Stomach (tissue), 8 donors: ENCODE measurements at regions not wholly inside any gene's neighbourhood (a gene's known extent, or its start where the extent isn't known, plus 50 kb on each side); places are given as distances from the start of the nearest gene placed in this dataset.
A peak's percentile ranks its signal among the peaks of the same experiment; 100 is the strongest.

Experiments used
- DNase-seq, 2 donors: peaks; one replicate each; pipeline versions ENCODE4 v3.0.0 to v3.0.0-alpha.2; 2013 to 2019
- H3K27ac ChIP-seq, 5 donors: fragments of 200-600 bp in 4 of 5; sonication (generic) in 4 of 5; one replicate each; pipeline ENCODE4 v1.5.1; 2013 to 2019; ENCODE audit warnings: mild to moderate bottlenecking in 1 of 5, moderate library complexity in 1 of 5
- H3K27me3 ChIP-seq, 3 donors: fragments of 200-600 bp; sonication (generic); one replicate each; pipeline ENCODE4 v1.5.1; 2017 to 2019; ENCODE audit warnings: mixed run types in 1 of 3
- H3K36me3 ChIP-seq, 4 donors: fragments of 200-600 bp; sonication (generic); 1 replicate in 3 of 4; 2 replicates in 1 of 4; pipeline ENCODE4 v1.5.1; 2016 to 2019
- H3K4me1 ChIP-seq, 4 donors: fragments of 200-600 bp; sonication (generic); one replicate each; pipeline ENCODE4 v1.5.1; 2016 to 2019
- H3K4me3 ChIP-seq, 4 donors: fragments of 200-600 bp; sonication (generic) in 3 of 4; one replicate each; pipeline ENCODE4 v1.5.1; 2016 to 2019; ENCODE audit warnings: mild to moderate bottlenecking in 1 of 4
- H3K9me3 ChIP-seq, 4 donors: fragments of 200-600 bp; sonication (generic); one replicate each; pipeline ENCODE4 v1.5.1; 2016 to 2019
- EP300 ChIP-seq: sonication (generic); formaldehyde crosslinking; IDR thresholded peaks from one replicate; pipeline ENCODE4 v1.6.1; 2017; ENCODE audit warnings: antibody characterized with exemption
- POLR2A ChIP-seq, 4 donors: fragments of 450-650 bp; IDR thresholded peaks; one replicate each; pipeline ENCODE4 v1.6.1; 2016; ENCODE audit warnings: antibody characterized with exemption in 4 of 4, control low read depth in 2 of 4, mild to moderate bottlenecking in 1 of 4, moderate library complexity in 1 of 4
- POLR2AphosphoS5 ChIP-seq, 3 donors: sonication (generic); formaldehyde crosslinking; IDR thresholded peaks; one replicate each; pipeline ENCODE4 v1.6.1; 2016; ENCODE audit warnings: antibody characterized with exemption in 3 of 3
- WGBS, 5 donors: extraction: QIAGEN DNeasy Blood & Tissue Kit in 3 of 5; methylation state at CpG; one replicate each; pipeline versions ENCODE4 v1.1.5 to v1.1.7; 2013 to 2018; 5-methylcytosine and 5-hydroxymethylcytosine counted together
- intact Hi-C: fragments of 100-400 bp; cut with DNase I; formaldehyde crosslinking; loops from one replicate; pipeline ENCODE4 v1.15.1; 2023; ENCODE audit warnings: low total_unique reads
- TF ChIP-seq, protein P1 (sequence below), 7 experiments: fragments of 450-650 bp in 4 of 7; fragments of 200-600 bp in 3 of 7; sonication (generic) in 3 of 7; IDR thresholded peaks; one replicate each; pipeline ENCODE4 v1.5.1; 2016 to 2019; ENCODE audit warnings: antibody characterized with exemption in 7 of 7, control low read depth in 2 of 7, mild to moderate bottlenecking in 1 of 7
- donor health status: healthy with polysubstance abuse.
- donor health status: Bipolar disorder and iron deficiency.
- donor health status: healthy.

DNA sequence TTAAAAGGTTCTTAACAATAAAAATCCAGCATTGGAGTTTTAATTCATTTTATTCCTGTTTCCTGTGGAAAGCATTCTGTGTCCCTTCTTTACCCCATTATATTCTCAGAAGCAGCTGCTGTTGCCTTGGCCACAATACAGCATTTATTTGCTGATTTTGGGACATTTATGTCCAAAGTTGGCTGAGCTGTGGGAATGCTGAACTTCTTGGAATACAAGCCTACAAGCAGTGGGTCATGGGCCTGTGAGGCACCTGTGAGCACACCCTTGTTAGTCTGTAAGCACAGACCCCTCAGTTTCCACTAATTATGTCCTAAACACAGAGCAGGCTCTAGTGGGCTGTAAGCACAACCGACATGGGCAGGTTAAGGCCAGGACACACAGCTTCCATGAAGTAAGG, 122.2 kb upstream of the IGF1 start:
- no peaks in the 10 kb centered on the region for H3K4me1 ChIP-seq
- no peak overlapping the region for H3K27ac ChIP-seq
- 80 to 100% (median 88%) methylated on average over 1 of the region's 1 CpG for WGBS, 5 donors
- no peaks in the 10 kb centered on the region for H3K27me3 ChIP-seq
- peak in 1 of 2 donors; percentile 18 for DNase-seq
- peaks cover 0 to 6% (median 2%) of the 10 kb centered on the region in 4 donors for H3K9me3 ChIP-seq
- no peak overlapping the region for H3K4me3 ChIP-seq
- TF ChIP-seq POLR2A (IDR thresholded peaks at IDR 0.05) (no peak), POLR2AphosphoS5 (IDR thresholded peaks at IDR 0.05) (no peak), EP300 (no peak)
- TF ChIP-seq, protein P1, sequence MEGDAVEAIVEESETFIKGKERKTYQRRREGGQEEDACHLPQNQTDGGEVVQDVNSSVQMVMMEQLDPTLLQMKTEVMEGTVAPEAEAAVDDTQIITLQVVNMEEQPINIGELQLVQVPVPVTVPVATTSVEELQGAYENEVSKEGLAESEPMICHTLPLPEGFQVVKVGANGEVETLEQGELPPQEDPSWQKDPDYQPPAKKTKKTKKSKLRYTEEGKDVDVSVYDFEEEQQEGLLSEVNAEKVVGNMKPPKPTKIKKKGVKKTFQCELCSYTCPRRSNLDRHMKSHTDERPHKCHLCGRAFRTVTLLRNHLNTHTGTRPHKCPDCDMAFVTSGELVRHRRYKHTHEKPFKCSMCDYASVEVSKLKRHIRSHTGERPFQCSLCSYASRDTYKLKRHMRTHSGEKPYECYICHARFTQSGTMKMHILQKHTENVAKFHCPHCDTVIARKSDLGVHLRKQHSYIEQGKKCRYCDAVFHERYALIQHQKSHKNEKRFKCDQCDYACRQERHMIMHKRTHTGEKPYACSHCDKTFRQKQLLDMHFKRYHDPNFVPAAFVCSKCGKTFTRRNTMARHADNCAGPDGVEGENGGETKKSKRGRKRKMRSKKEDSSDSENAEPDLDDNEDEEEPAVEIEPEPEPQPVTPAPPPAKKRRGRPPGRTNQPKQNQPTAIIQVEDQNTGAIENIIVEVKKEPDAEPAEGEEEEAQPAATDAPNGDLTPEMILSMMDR (IDR thresholded peaks at IDR 0.05), result no peak
- intact Hi-C loops, result no loop called here
- H3K36me3 ChIP-seq, result no peaks in the 10 kb centered on the region

DNA sequence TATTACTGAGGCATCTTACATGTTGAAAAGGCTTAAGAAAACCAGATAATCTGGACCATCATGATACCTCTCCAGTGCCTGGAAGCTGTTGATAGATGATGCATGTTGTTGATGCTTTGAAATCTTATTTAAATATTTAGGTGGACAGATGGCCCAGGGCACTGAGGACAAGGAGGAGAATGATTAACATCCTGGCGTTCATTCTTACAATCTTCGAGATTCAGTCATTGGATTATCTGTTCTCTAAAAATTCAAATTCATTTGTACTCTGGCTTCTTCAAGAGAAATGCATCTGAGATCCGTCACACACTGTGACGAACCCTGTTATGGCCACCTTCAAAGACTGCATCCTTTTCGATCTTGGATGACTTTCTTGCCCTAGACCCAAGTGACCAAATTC, 121.3 kb upstream of the IGF1 start:
- no peaks in the 10 kb centered on the region for H3K36me3 ChIP-seq
- no peaks in the 10 kb centered on the region for H3K4me1 ChIP-seq
- H3K9me3 ChIP-seq, result peaks cover 0 to 6% (median 2%) of the 10 kb centered on the region in 4 donors
- intact Hi-C loops, result no loop called here
- no peak for DNase-seq
- TF ChIP-seq POLR2A (IDR thresholded peaks at IDR 0.05), result no peak
- no peak for TF ChIP-seq EP300
- TF ChIP-seq POLR2AphosphoS5 (IDR thresholded peaks at IDR 0.05), result no peak
- TF ChIP-seq, protein P1 (IDR thresholded peaks at IDR 0.05), result no peak
- no peak overlapping the region for H3K27ac ChIP-seq
- no peak overlapping the region for H3K4me3 ChIP-seq
- H3K27me3 ChIP-seq, result no peaks in the 10 kb centered on the region
- 71 to 87% (median 83%) methylated on average over 5 of the region's 5 CpGs for WGBS, 5 donors

DNA sequence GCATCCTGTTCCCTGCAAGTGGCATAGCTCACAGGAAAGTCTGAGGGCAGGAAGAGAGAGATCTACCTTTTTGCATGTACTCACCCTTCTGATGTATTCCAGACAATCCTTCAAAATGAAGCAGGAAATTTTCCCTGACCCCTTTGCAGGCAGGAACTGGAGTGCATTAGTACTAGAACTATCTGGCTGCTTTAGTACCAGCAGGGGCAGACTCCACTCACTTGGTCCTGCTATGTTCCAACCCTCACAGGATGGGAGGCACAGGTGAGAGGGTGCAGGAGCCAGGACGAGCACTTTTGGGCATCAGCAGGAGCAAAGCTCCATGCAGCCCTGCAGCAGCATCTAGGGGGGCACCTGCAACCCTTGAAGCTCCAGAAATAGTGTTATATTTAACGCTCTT, 116.3 kb upstream of the IGF1 start:
- TF ChIP-seq, protein P1 (IDR thresholded peaks at IDR 0.05), result no peak
- TF ChIP-seq POLR2A (IDR thresholded peaks at IDR 0.05), result no peak
- TF ChIP-seq EP300, result no peak
- TF ChIP-seq POLR2AphosphoS5 (IDR thresholded peaks at IDR 0.05), result no peak
- Histone ChIP-seq H3K36me3 (no peaks in the 10 kb centered on the region), H3K9me3 (no peaks in the 10 kb centered on the region), H3K4me3 (no peak overlapping the region), H3K4me1 (no peaks in the 10 kb centered on the region), H3K27ac (no peak overlapping the region), H3K27me3 (no peaks in the 10 kb centered on the region)
- 67 to 80% (median 76%) methylated on average over 2 of the region's 2 CpGs for WGBS, 5 donors
- DNase-seq, result no peak
- intact Hi-C loops, result no loop called here

DNA sequence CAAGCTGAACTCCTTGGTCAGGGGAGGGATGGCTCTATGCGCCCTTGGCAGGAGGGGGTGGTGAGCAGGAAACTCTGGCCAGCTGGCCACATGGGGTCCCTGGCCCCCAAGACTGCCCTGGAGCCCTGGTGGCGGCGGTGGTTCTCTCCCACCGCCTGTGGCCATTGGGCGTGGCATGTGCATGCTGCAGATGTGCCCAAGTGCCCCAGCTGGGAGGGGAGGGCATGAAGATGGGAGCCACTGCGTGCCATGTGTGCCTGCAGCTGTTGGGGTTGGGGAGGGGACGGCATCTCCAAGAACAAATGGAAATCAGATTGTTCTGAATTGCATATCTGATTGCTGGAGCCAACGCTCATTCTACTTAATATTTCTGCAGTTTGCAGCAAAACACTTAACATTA, 115.7 kb upstream of the IGF1 start:
- H3K9me3 ChIP-seq, result no peaks in the 10 kb centered on the region
- H3K27ac ChIP-seq, result no peak overlapping the region
- H3K27me3 ChIP-seq, result no peaks in the 10 kb centered on the region
- H3K4me3 ChIP-seq, result no peak overlapping the region
- intact Hi-C loops, result no loop called here
- no peak for DNase-seq
- H3K4me1 ChIP-seq, result no peaks in the 10 kb centered on the region
- no peaks in the 10 kb centered on the region for H3K36me3 ChIP-seq
- no peak for TF ChIP-seq EP300
- TF ChIP-seq POLR2AphosphoS5 (IDR thresholded peaks at IDR 0.05), result no peak
- no peak for TF ChIP-seq POLR2A (IDR thresholded peaks at IDR 0.05)
- TF ChIP-seq, protein P1 (IDR thresholded peaks at IDR 0.05), result no peak
- WGBS, 5 donors, result 84 to 91% (median 89%) methylated on average over 5 to 8 of the region's 8 CpGs
